OCI-LY3 (cell line): ENCODE measurements at regions not wholly inside any gene's neighbourhood (a gene's known extent, or its start where the extent isn't known, plus 50 kb on each side); places are given as distances from the start of the nearest gene placed in this dataset.

Experiments
- H2AFZ ChIP-seq: fragments of 200-600, 300-600 bp; shearing (Covaris generic); 2 replicates; pipeline ENCODE4 v1.6.0; 2014; ENCODE audit warnings: antibody characterized with exemption, low read depth, low read length
- H3K27ac ChIP-seq: fragments of 200-600, 300-600 bp; sonication (generic); 2 replicates; pipeline ENCODE4 v1.5.1; 2014; ENCODE audit warnings: mild to moderate bottlenecking, low read length, moderate library complexity, mixed read lengths
- H3K27me3 ChIP-seq: fragments of 200-600, 300-600 bp; sonication (generic); 2 replicates; pipeline ENCODE4 v1.6.1; 2014; ENCODE audit warnings: low read depth, low read length, mixed read lengths
- H3K36me3 ChIP-seq: fragments of 200-600, 300-600 bp; sonication (generic); replicated peaks from 2 replicates; pipeline ENCODE3; 2014; ENCODE audit warnings: low read depth, low read length, mixed read lengths
- H3K4me1 ChIP-seq: fragments of 300-600, 200-600 bp; sonication (generic); 2 replicates; pipeline ENCODE4 v1.6.1; 2014; ENCODE audit warnings: low read length, mixed read lengths
- H3K4me2 ChIP-seq: fragments of 200-600, 300-600 bp; sonication (generic); 2 replicates; pipeline ENCODE4 v1.6.1; 2014; ENCODE audit warnings: low read length, mixed read lengths
- H3K4me3 ChIP-seq: fragments of 300-600, 200-600 bp; sonication (generic); 2 replicates; pipeline ENCODE4 v1.5.1; 2014; ENCODE audit warnings: antibody characterized with exemption, mild to moderate bottlenecking, low read length, moderate library complexity
- H3K79me2 ChIP-seq: fragments of 300-600, 200-600 bp; shearing (Covaris generic); 2 replicates; pipeline ENCODE4 v1.6.1; 2014; ENCODE audit warnings: mild to moderate bottlenecking, low read length, mixed read lengths
- H3K9ac ChIP-seq: fragments of 300-600, 200-600 bp; shearing (Covaris generic); 2 replicates; pipeline ENCODE4 v1.6.0; 2014; ENCODE audit warnings: mild to moderate bottlenecking, low read length, moderate library complexity
- H3K9me3 ChIP-seq: fragments of 200-600, 300-600 bp; shearing (Covaris generic); 2 replicates; pipeline ENCODE4 v1.6.1; 2014; ENCODE audit warnings: low read length, mixed read lengths; ENCODE audit not compliant: insufficient read depth
- H4K20me1 ChIP-seq: fragments of 200-600, 300-600 bp; sonication (generic); 2 replicates; pipeline ENCODE4 v1.6.1; 2016; ENCODE audit warnings: low read length, mixed read lengths; ENCODE audit not compliant: insufficient read depth
- EZH2phosphoT487 ChIP-seq: fragments of 200-600 bp; shearing (Covaris generic); IDR thresholded peaks from 2 replicates; pipeline ENCODE4 v1.6.1; 2018; ENCODE audit warnings: antibody characterized with exemption, mixed run types, low read depth
- TF ChIP-seq, protein P1 (sequence below): fragments of 200-600, 300-600 bp; sonication (generic); IDR thresholded peaks from 2 replicates; pipeline ENCODE4 v1.5.1; 2014; ENCODE audit warnings: antibody characterized with exemption, low read length, low read depth

DNA sequence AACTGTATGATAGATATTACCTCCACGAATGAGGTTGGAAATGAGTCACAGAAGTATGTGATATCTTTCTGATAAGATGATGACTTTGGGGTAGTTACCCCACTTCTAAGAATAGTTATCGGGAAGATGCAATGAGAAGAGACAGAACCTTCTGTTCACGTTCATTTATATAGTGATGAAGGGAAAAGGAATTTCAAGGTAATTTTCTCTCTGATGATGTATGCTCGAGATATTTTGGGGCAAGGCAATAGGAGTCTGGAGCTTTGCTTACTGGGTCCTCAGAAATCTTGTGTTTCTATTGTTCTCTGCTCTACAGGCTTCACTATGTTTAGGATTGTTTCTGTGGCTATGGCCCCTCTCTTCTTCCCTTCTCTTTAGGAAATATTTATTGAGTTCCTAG lies 1389.6 kb downstream of the CDH8 start:
- H3K36me3 ChIP-seq: no peaks in the 10 kb centered on the region
- no peak overlapping the region for H3K9ac ChIP-seq
- H4K20me1 ChIP-seq: no peaks in the 10 kb centered on the region
- TF ChIP-seq EZH2phosphoT487: no peak
- TF ChIP-seq, protein P1, sequence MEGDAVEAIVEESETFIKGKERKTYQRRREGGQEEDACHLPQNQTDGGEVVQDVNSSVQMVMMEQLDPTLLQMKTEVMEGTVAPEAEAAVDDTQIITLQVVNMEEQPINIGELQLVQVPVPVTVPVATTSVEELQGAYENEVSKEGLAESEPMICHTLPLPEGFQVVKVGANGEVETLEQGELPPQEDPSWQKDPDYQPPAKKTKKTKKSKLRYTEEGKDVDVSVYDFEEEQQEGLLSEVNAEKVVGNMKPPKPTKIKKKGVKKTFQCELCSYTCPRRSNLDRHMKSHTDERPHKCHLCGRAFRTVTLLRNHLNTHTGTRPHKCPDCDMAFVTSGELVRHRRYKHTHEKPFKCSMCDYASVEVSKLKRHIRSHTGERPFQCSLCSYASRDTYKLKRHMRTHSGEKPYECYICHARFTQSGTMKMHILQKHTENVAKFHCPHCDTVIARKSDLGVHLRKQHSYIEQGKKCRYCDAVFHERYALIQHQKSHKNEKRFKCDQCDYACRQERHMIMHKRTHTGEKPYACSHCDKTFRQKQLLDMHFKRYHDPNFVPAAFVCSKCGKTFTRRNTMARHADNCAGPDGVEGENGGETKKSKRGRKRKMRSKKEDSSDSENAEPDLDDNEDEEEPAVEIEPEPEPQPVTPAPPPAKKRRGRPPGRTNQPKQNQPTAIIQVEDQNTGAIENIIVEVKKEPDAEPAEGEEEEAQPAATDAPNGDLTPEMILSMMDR: no peak
- no peaks in the 10 kb centered on the region for H3K9me3 ChIP-seq
- H2AFZ ChIP-seq: no peak overlapping the region
- no peaks in the 10 kb centered on the region for H3K27me3 ChIP-seq
- H3K4me3 ChIP-seq: no peak overlapping the region
- H3K79me2 ChIP-seq: no peaks in the 10 kb centered on the region
- H3K4me2 ChIP-seq: no peak overlapping the region
- H3K4me1 ChIP-seq: no peaks in the 10 kb centered on the region
- no peak overlapping the region for H3K27ac ChIP-seq

DNA sequence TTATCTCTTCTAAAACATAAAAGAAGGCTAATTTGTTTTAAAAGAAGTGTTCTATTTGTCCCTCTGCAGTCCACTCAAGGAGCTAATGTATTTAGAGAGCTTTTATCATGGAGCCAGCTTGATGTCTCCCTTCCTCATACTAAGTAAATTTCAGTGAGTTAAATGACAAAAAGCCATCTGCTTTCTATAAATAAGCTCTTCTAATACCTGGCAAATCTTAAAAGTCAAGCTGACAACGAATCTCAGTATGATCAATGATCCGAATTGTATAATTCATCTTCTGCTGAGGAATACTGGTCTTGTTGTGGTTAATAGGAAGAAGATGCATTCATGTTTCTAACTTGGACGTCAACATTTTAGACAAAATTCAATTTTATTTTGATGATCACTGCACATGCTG lies 1390.7 kb downstream of the CDH8 start:
- H3K4me1 ChIP-seq: no peaks in the 10 kb centered on the region
- H3K79me2 ChIP-seq: no peaks in the 10 kb centered on the region
- no peak overlapping the region for H3K27ac ChIP-seq
- H4K20me1 ChIP-seq: no peaks in the 10 kb centered on the region
- H2AFZ ChIP-seq: no peak overlapping the region
- no peaks in the 10 kb centered on the region for H3K36me3 ChIP-seq
- TF ChIP-seq EZH2phosphoT487: no peak
- TF ChIP-seq, protein P1: no peak
- H3K9ac ChIP-seq: no peak overlapping the region
- no peaks in the 10 kb centered on the region for H3K9me3 ChIP-seq
- H3K4me2 ChIP-seq: no peak overlapping the region
- H3K4me3 ChIP-seq: no peak overlapping the region
- H3K27me3 ChIP-seq: no peaks in the 10 kb centered on the region

DNA sequence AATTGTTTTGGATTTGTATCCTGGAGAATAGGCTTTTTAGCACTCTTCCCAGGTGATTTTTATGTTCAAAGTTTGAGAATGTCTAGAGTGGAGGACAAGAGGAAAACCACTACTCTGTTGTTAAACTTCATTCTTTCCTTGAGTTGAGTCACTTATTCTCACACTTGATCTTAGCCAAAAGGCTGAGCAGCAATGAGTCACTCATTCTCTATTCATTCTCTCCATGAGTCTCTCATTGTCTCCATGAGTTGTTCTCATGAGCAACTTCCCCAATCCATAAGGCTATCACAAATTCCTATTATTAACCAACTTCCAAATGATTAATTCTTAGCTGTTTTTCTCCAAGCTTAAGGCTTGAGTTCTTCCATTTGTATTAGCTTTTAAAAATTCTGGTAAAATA lies 1393.3 kb downstream of the CDH8 start:
- Histone ChIP-seq H3K9me3 (no peaks in the 10 kb centered on the region), H3K27me3 (no peaks in the 10 kb centered on the region), H3K27ac (no peak overlapping the region), H3K79me2 (no peaks in the 10 kb centered on the region), H3K4me2 (no peak overlapping the region), H4K20me1 (no peaks in the 10 kb centered on the region), H3K4me3 (no peak overlapping the region), H2AFZ (no peak overlapping the region), H3K4me1 (no peaks in the 10 kb centered on the region), H3K36me3 (no peaks in the 10 kb centered on the region), H3K9ac (no peak overlapping the region)
- TF ChIP-seq, protein P1: no peak
- no peak for TF ChIP-seq EZH2phosphoT487

DNA sequence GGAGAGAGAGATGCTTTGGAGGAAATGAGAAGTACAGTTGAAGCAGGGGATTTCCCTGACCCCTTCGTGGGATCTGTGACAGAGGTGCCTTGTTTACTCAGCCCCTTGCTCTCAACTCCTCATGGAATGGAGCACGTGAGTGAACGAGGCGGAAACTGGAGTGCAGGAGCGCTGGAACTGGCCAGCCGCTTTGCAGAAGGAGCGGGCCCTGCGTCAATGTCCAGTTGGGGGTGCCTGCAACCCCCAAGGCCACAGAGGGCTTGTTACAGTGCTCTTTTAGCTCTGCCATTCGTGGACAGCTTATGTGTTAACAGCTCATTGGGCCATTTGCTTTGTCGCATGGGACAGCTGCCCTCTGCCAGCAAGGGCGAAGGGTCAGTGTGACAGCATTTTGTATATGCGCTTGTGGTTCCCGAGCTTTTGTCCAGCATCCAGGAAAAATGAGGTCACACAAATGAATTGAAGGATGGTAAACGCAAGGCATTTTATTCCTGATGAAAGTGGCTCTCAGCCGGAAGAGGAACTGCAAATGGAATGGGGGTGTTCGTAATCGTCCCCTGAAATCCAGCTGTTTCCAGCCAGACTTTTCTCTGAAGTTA lies 1395.1 kb downstream of the CDH8 start:
- Histone ChIP-seq H3K4me2 (peak overlapping the region; percentile 2; the same call in 1 of the 2 replicates), H3K27me3 (no peaks in the 10 kb centered on the region), H4K20me1 (no peaks in the 10 kb centered on the region), H3K4me3 (no peak overlapping the region), H3K36me3 (no peaks in the 10 kb centered on the region), H3K27ac (no peak overlapping the region), H3K4me1 (no peaks in the 10 kb centered on the region), H3K9me3 (no peaks in the 10 kb centered on the region), H3K9ac (no peak overlapping the region), H2AFZ (no peak overlapping the region), H3K79me2 (no peaks in the 10 kb centered on the region)
- no peak for TF ChIP-seq EZH2phosphoT487
- TF ChIP-seq, protein P1: no peak
